Heart right ventricle (tissue), 16 donors: ENCODE measurements at regions not wholly inside any gene's neighbourhood (a gene's known extent, or its start where the extent isn't known, plus 50 kb on each side); places are given as distances from the start of the nearest gene placed in this dataset.

Source experiments
- ATAC-seq, 8 donors: fragments of 200-7000 bp; cut with Tn5 transposase; one replicate each; pipeline ENCODE4 v1.9.1; 2020; ENCODE audit warnings: mild to moderate bottlenecking in 8 of 8, moderate library complexity in 8 of 8, moderate number of reproducible peaks in 1 of 8
- DNase-seq, 2 donors: peaks; one replicate each; pipeline ENCODE4 v3.0.0-alpha.2; 2020
- H3K27ac ChIP-seq, 10 donors: fragments of 200-600 bp; sonication (generic) in 2 of 10; one replicate each; pipeline versions ENCODE4 v1.5.0 to v1.8.0; 2020 to 2022; ENCODE audit warnings: mild to moderate bottlenecking in 3 of 10
- H3K27me3 ChIP-seq, 7 donors: fragments of 200-600 bp; one replicate each; pipeline ENCODE4 v1.8.0; 2021 to 2022; ENCODE audit warnings: mild to moderate bottlenecking in 2 of 7
- H3K36me3 ChIP-seq, 9 donors: fragments of 200-600 bp; sonication (generic) in 1 of 9; one replicate each; pipeline versions ENCODE4 v1.5.0 to v1.8.0; 2020 to 2022; ENCODE audit warnings: mild to moderate bottlenecking in 2 of 9
- H3K4me1 ChIP-seq, 9 donors: fragments of 200-600 bp; sonication (generic) in 1 of 9; one replicate each; pipeline versions ENCODE4 v1.5.0 to v1.8.0; 2020 to 2022; ENCODE audit warnings: mild to moderate bottlenecking in 4 of 9
- H3K4me3 ChIP-seq, 10 donors: fragments of 200-600 bp; sonication (generic) in 2 of 10; one replicate each; pipeline versions ENCODE4 v1.5.0 to v1.8.0; 2020 to 2022; ENCODE audit warnings: mild to moderate bottlenecking in 7 of 10, moderate library complexity in 2 of 10
- H3K9me3 ChIP-seq, 11 donors: fragments of 200-600 bp in 10 of 11; sonication (generic) in 2 of 11; one replicate each; pipeline versions ENCODE4 v1.5.0 to v1.8.0; 2013 to 2022; ENCODE audit warnings: mild to moderate bottlenecking in 2 of 11, control low read depth in 1 of 11, moderate library complexity in 1 of 11
- WGBS, 2 donors: extraction: QIAGEN DNeasy Blood & Tissue Kit; methylation state at CpG; one replicate each; pipeline ENCODE4 v1.1.7; 2013; ENCODE audit warnings: inconsistent platforms in 1 of 2; 5-methylcytosine and 5-hydroxymethylcytosine counted together
- intact Hi-C, 10 donors: fragments of 100-400 bp; cut with DNase I; formaldehyde crosslinking; loops; one replicate each; pipeline versions ENCODE4 v1.11.1 to v1.14.2; 2022
- TF ChIP-seq, protein P1 (sequence below), 9 donors: fragments of 200-600 bp; sonication (generic) in 2 of 9; IDR thresholded peaks; one replicate each; pipeline versions ENCODE4 v1.5.0 to v1.8.0; 2021 to 2022; ENCODE audit warnings: antibody characterized with exemption in 9 of 9, mild to moderate bottlenecking in 5 of 9, moderate library complexity in 1 of 9
- donor health status: Arrhythmogenic right ventricular cardiomyopathy.
- donor health status: ischemic (EF 13 %, LVEDD 7.1; RV severe dilation, severe dysfunction).
- donor health status: healthy with polysubstance abuse.
- donor health status: DM: no; HTN: yes; CAD: no.
- donor health status: DM: no; HTN: no; CAD: no.
- donor health status: ischemic (EF 25% LVEDD 6.9; RV normal size, moderate dysfunction).
- donor health status: ischemic (EF 25% LVEDD 5.7; RV mildly dilated, moderate dysfunction).
- donor health status: healthy.
- donor health status: DM: yes; HTN: yes; CAD: no.
- donor health status: Ischemic cardiomyopathy.
- donor health status: ischemic (EF 35%, LVEDD 5.7; RV mildly dilated, moderate dysfunction).
- donor health status: nonischemic (EF 11% LVEDD 7.7; RV severe dilation, severe dysfunction).
- donor health status: DM: yes; HTN: yes; CAD: no.
- donor health status: PGD.
- donor health status: ischemic (EF 29% LVEDD 5.4; RV normal size, mild dysfunction).
- donor health status: nonischemic (EF 23%, LVEDD 6.1; RV moderate dilation, normal function).

DNA sequence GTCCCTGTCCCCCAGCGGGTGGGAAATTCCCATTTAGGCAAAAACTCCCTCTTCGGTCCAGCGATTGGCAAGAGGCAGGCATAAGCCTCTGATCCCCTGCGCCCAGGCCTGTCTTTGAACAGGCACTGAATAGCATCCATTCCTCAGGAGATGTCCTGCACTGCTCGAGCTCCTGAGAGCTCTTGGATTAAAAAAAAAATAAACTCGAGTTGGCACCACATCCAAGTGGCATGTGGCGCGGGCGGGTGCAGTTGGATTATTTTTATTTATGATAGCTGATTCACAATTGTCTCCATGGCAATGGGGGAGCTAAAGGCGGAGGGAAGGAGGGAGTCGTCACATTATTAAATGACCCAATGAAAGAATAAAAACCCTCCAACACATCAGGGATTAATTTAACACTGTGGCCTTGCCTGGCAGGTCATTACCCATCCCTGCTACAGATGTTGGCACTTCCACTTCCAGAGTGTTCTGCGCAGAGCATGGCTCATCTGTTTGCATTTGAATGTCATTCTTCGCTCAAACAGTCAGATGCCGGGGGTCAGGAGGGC lies 207.2 kb downstream of the AACS start:
- no peak overlapping the region for H3K4me3 ChIP-seq
- H3K36me3 ChIP-seq, result no peaks in the 10 kb centered on the region
- ATAC-seq, result no peak
- TF ChIP-seq, protein P1, sequence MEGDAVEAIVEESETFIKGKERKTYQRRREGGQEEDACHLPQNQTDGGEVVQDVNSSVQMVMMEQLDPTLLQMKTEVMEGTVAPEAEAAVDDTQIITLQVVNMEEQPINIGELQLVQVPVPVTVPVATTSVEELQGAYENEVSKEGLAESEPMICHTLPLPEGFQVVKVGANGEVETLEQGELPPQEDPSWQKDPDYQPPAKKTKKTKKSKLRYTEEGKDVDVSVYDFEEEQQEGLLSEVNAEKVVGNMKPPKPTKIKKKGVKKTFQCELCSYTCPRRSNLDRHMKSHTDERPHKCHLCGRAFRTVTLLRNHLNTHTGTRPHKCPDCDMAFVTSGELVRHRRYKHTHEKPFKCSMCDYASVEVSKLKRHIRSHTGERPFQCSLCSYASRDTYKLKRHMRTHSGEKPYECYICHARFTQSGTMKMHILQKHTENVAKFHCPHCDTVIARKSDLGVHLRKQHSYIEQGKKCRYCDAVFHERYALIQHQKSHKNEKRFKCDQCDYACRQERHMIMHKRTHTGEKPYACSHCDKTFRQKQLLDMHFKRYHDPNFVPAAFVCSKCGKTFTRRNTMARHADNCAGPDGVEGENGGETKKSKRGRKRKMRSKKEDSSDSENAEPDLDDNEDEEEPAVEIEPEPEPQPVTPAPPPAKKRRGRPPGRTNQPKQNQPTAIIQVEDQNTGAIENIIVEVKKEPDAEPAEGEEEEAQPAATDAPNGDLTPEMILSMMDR (IDR thresholded peaks at IDR 0.05), result no peak
- H3K4me1 ChIP-seq, result no peaks in the 10 kb centered on the region
- DNase-seq, result no peak
- no peak overlapping the region for H3K27ac ChIP-seq
- no peaks in the 10 kb centered on the region for H3K9me3 ChIP-seq
- intact Hi-C loops, result no loop called here
- peaks cover 0 to 16% (median 0%) of the 10 kb centered on the region in 7 donors for H3K27me3 ChIP-seq
- WGBS, 2 donors, result 84 to 85% methylated on average over 14 of the region's 14 CpGs

DNA sequence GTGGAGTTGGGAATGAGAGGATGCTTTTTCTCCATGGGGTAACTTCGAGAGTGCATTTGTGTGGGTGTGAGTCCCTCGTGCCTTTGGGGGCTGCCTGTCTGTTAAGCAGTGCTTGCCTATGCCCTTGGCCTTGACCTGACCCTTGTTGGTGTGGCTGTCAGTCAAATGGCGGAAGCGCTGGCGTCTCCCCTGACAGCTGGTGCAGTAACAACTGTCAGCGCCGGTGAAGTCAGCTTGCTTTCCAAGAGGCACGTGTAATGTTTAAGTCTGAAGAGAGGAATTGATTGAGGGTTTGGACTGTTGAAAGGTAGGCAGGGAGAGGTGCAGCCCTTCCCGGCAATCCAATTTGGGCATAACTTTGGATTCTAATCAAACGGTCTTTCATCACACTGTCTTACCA lies 211.3 kb downstream of the AACS start:
- intact Hi-C loops, result no loop called here
- Histone ChIP-seq H3K4me1 (no peaks in the 10 kb centered on the region), H3K9me3 (no peaks in the 10 kb centered on the region), H3K36me3 (no peaks in the 10 kb centered on the region), H3K27me3 (peaks cover 0 to 47% (median 16%) of the 10 kb centered on the region in 7 donors), H3K4me3 (no peak overlapping the region), H3K27ac (no peak overlapping the region)
- no peak for DNase-seq
- 20 to 34% methylated on average over 10 of the region's 10 CpGs for WGBS, 2 donors
- TF ChIP-seq, protein P1 (IDR thresholded peaks at IDR 0.05), result no peak
- ATAC-seq, result peak in 2 of 8 donors; percentile 38 to 78

DNA sequence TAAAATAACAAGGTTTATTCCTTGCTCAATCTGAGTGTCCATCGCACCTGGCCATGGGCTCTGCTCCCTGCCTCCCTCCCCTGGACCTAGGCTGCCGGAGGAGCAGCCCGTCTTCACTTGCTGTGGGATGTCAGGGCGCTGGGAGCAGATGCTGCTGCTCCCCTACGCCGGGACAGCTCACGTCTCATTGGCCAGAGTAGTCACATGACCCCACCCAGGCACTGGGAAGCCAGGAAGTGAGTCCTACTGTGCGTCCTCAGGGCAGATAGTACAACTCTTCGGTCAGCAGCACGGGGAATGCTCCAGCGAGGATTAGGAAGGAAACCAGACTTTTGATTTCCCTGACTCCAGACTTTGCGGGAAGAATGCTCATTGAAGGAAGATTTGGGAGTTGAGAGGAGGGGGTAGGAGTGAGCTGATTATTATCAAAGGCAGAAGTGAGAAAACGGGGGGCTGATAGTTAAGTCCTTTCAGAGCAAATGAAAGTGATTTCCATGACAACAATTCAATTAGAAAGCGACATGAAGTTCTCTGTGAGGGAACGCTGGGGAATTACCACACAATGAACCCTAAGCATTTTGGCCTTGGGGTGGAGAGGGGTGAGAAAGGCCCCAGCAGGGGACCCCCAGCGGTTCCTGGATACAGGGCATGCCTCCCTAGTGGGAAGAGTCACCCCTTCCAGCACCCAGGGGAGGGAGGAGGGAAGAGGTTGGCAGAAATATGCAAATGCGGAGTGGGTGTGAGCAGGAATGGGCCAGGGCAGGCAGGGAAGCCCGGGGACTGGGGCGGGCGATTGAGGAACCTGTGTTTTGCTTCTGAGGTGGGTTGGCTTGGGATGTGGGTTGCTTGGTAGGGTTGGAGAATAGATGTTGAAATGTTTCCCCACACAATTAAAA lies 215.5 kb downstream of the AACS start:
- DNase-seq, result no peak
- Histone ChIP-seq H3K4me1 (no peaks in the 10 kb centered on the region), H3K27me3 (peaks cover 0 to 55% (median 16%) of the 10 kb centered on the region in 7 donors), H3K27ac (no peak overlapping the region), H3K4me3 (no peak overlapping the region), H3K9me3 (no peaks in the 10 kb centered on the region), H3K36me3 (no peaks in the 10 kb centered on the region)
- TF ChIP-seq, protein P1 (IDR thresholded peaks at IDR 0.05), result no peak
- ATAC-seq, result no peak
- intact Hi-C loops, result no loop called here
- 23 to 24% methylated on average over 20 of the region's 20 CpGs for WGBS, 2 donors

DNA sequence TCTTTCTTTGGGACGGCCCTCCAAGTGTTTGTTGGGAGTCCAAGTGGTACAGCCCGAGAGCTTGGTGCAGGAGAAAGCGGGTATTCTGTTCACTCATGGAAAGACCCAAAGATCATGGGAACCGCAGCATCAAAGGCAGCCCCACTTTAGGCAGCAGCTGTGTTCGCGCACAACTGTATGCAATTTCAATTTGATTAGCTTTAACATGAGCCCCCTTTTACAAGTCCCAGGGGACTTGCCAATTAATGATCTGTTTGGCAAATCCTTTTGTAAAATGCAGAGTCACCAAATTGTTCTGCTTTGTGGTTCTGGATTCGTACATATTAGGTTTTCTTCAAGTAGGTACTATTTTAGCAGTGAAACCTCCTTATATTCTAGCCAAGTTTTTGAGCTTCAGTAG lies 217.7 kb downstream of the AACS start:
- H3K4me1 ChIP-seq, result no peaks in the 10 kb centered on the region
- H3K27me3 ChIP-seq, result peaks cover 0 to 48% (median 16%) of the 10 kb centered on the region in 7 donors
- H3K9me3 ChIP-seq, result no peaks in the 10 kb centered on the region
- H3K4me3 ChIP-seq, result no peak overlapping the region
- intact Hi-C loops, result no loop called here
- 86 to 87% methylated on average over 7 of the region's 7 CpGs for WGBS, 2 donors
- TF ChIP-seq, protein P1 (IDR thresholded peaks at IDR 0.05), result no peak
- H3K36me3 ChIP-seq, result no peaks in the 10 kb centered on the region
- ATAC-seq (no peak), DNase-seq (no peak)
- H3K27ac ChIP-seq, result no peak overlapping the region
